ENCODE measurements at regions not wholly inside any gene's neighbourhood (a gene's known extent, or its start where the extent isn't known, plus 50 kb on each side); places are given as distances from the start of the nearest gene placed in this dataset.

GRCh38 chr3:187902041-187902471 lies 156.8 kb upstream of the BCL6 start:
- Histone ChIP-seq H3K79me2 (ENCODE audit: control insufficient read depth, insufficient read depth, low read length) (no peaks in the 10 kb centered on the region), H3K4me2 (ENCODE audit: insufficient read depth, low read length) (no peak overlapping the region), H3K4me1 (ENCODE audit: control insufficient read depth, extremely low read depth, insufficient read depth, low read length) (no peaks in the 10 kb centered on the region), H4K20me1 (replicated peaks; ENCODE audit: control insufficient read depth, extremely low read depth, insufficient read depth, low read length) (no peaks in the 10 kb centered on the region), H3K9me1 (replicated peaks; ENCODE audit: control insufficient read depth, extremely low read depth, insufficient read depth, low read length) (no peaks in the 10 kb centered on the region), H3K9ac (replicated peaks; ENCODE audit: extremely low read depth, insufficient read depth, low read length) (no peak overlapping the region), H2AFZ (ENCODE audit: low read depth, low read length) (no peak overlapping the region), H3K9me3 (replicated peaks; ENCODE audit: control insufficient read depth, insufficient read depth, low read length) (no peaks in the 10 kb centered on the region), H3K4me3 (replicated peaks in 1 of 3; ENCODE audit: insufficient read depth in 1 of 3, low read depth in 1 of 3, low read length in 3 of 3) (no peak overlapping the region), H3K36me3 (ENCODE audit: control insufficient read depth in 2 of 2, extremely low read depth in 1 of 2, insufficient read depth in 2 of 2, low read length in 2 of 2) (no peaks in the 10 kb centered on the region), H3K27me3 (ENCODE audit: control insufficient read depth in 2 of 2, insufficient read depth in 2 of 2, low read length in 2 of 2) (peaks cover 4 to 5% of the 10 kb centered on the region in 2 experiments), H3K27ac (ENCODE audit: insufficient read depth, low read depth, low read length) (no peak overlapping the region)
- intact Hi-C loops (cut with micrococcal nuclease), result no loop called here
- TF ChIP-seq GATA2 (IDR thresholded peaks at IDR 0.05; ENCODE audit: insufficient read depth, insufficient read length, low read depth, low read length) (no peak), FOS (IDR thresholded peaks at IDR 0.05; ENCODE audit: borderline replicate concordance, insufficient read depth, low read length) (no peak), CTCF (IDR thresholded peaks at IDR 0.05; ENCODE audit: extremely low read depth in 1 of 2, insufficient read depth in 1 of 2, low read depth in 1 of 2, low read length in 2 of 2) (no peak), POLR2AphosphoS5 (IDR thresholded peaks at IDR 0.05; ENCODE audit: insufficient read depth, low read depth, low read length) (no peak), MYC (IDR thresholded peaks at IDR 0.05; ENCODE audit: low read depth, low read length) (no peak), EZH2 (IDR thresholded peaks at IDR 0.05; ENCODE audit: borderline replicate concordance, low read depth, low read length, severe bottlenecking) (no peak), POLR2A (IDR thresholded peaks at IDR 0.05; ENCODE audit: low read depth, low read length) (no peak), JUN (IDR thresholded peaks at IDR 0.05; ENCODE audit: borderline replicate concordance, insufficient read depth, insufficient read length, low read depth) (no peak)
- TF ChIP-seq, protein P1, sequence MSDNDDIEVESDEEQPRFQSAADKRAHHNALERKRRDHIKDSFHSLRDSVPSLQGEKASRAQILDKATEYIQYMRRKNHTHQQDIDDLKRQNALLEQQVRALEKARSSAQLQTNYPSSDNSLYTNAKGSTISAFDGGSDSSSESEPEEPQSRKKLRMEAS (IDR thresholded peaks at IDR 0.05; ENCODE audit: insufficient read depth, insufficient read length), result no peak
- dilution Hi-C loops (cut with MboI; ENCODE audit: extremely low pct_ligation_motif_present, low sequenced_read_pairs), result no loop called here
- ChIA-PET POLR2A (no interaction called here), CTCF (interaction anchor here (1.0 kb wide), 1 partner anchor 9 kb away, joined by 3 read pairs; no protein-coding TSS in a partner anchor)
- DNase-seq (ENCODE audit: low read depth, low spot score) (no peak), FAIRE-seq (no peak)
- no TSS peak for BruUV-seq (replicated peaks)
